NCI-H146 (cell line): ENCODE measurements at regions not wholly inside any gene's neighbourhood (a gene's known extent, or its start where the extent isn't known, plus 50 kb on each side); places are given as distances from the start of the nearest gene placed in this dataset.

Experiments
- DNase-seq: peaks from one replicate; lab custom pipeline; 2025; lab: John Stamatoyannopoulos, UW

- no peak for DNase-seq
Measured at GRCh38 chr2:67970542-67970941, 92.3 kb downstream of the C1D start.

GRCh38 chr2:67974559-67975430 is 88.0 kb downstream of the C1D start:
- no peak for DNase-seq

- no peak for DNase-seq
Measured at GRCh38 chr2:67977464-67977863, 85.3 kb downstream of the C1D start.

GRCh38 chr2:67982956-67983355 is 79.8 kb downstream of the C1D start:
- DNase-seq = no peak

GRCh38 chr2:67984600-67984999 is 78.2 kb downstream of the C1D start:
- DNase-seq = no peak

- DNase-seq = no peak
Measured at GRCh38 chr2:67985586-67985985, 77.2 kb downstream of the C1D start.

GRCh38 chr2:67986258-67986657 is 76.5 kb downstream of the C1D start:
- DNase-seq = no peak
